ENCODE measurements at regions not wholly inside any gene's neighbourhood (a gene's known extent, or its start where the extent isn't known, plus 50 kb on each side); places are given as distances from the start of the nearest gene placed in this dataset.

- TF ChIP-seq POLR2AphosphoS5 (IDR thresholded peaks at IDR 0.05; ENCODE audit: low read depth, low read length) (no peak), REST (IDR thresholded peaks at IDR 0.05; ENCODE audit: insufficient read depth in 1 of 2, low read depth in 2 of 2, low read length in 1 of 2) (no peak), TCF7L2 (IDR thresholded peaks at IDR 0.05; ENCODE audit: low read depth, low read length) (no peak), CTCF (IDR thresholded peaks at IDR 0.05) (no peak), SIN3A (IDR thresholded peaks at IDR 0.05; ENCODE audit: borderline replicate concordance, insufficient read depth, low read depth, low read length) (no peak)
- Histone ChIP-seq H3K36me3 (ENCODE audit: control insufficient read depth, insufficient read depth, low read length) (no peaks in the 10 kb centered on the region), H3K4me1 (ENCODE audit: control insufficient read depth, insufficient read depth, low read length) (no peaks in the 10 kb centered on the region; the same call in 1 of the 2 replicates), H3K9me3 (ENCODE audit: control insufficient read depth, insufficient read depth, low read depth, low read length) (peaks cover 8% of the 10 kb centered on the region; the same call in 1 of the 2 replicates), H3K27me3 (ENCODE audit: control insufficient read depth, insufficient read depth, low read length) (no peaks in the 10 kb centered on the region), H3K27ac (ENCODE audit: low read length) (no peak overlapping the region), H3K4me3 (ENCODE audit: low read depth in 2 of 2, low read length in 2 of 2) (no peak overlapping the region)
- BruUV-seq (replicated peaks): no TSS peak
- POLR2A ChIA-PET: no interaction called here
- in situ Hi-C loops (cut with HindIII; ENCODE audit: low pct_unique_long_range_greater_than_20kb, low sequenced_read_pairs) (no loop called here), intact Hi-C loops (cut with micrococcal nuclease; ENCODE audit: unreplicated experiment) (no loop called here)
- CTCF ChIA-PET: no interaction called here
- ATAC-seq: no peak
- DNase-seq (ENCODE audit: low read depth, low spot score): no peak
Observed at GRCh38 chr2:174669336-174669735, 71.7 kb upstream of the WIPF1 start.

GRCh38 chr2:174668075-174668474, 70.5 kb upstream of the WIPF1 start:
- intact Hi-C loops (cut with micrococcal nuclease; ENCODE audit: unreplicated experiment): no loop called here
- ATAC-seq (no peak), DNase-seq (ENCODE audit: low read depth, low spot score) (no peak)
- Histone ChIP-seq H3K4me3 (ENCODE audit: low read depth in 2 of 2, low read length in 2 of 2) (no peak overlapping the region), H3K36me3 (ENCODE audit: control insufficient read depth, insufficient read depth, low read length) (no peaks in the 10 kb centered on the region), H3K4me1 (ENCODE audit: control insufficient read depth, insufficient read depth, low read length) (no peaks in the 10 kb centered on the region; the same call in 1 of the 2 replicates), H3K27ac (ENCODE audit: low read length) (no peak overlapping the region), H3K27me3 (ENCODE audit: control insufficient read depth, insufficient read depth, low read length) (no peaks in the 10 kb centered on the region), H3K9me3 (ENCODE audit: control insufficient read depth, insufficient read depth, low read depth, low read length) (peaks cover 8% of the 10 kb centered on the region; the same call in 1 of the 2 replicates)
- CTCF ChIA-PET: no interaction called here
- in situ Hi-C loops (cut with HindIII; ENCODE audit: low pct_unique_long_range_greater_than_20kb, low sequenced_read_pairs): no loop called here
- POLR2A ChIA-PET: no interaction called here
- TF ChIP-seq REST (IDR thresholded peaks at IDR 0.05; ENCODE audit: insufficient read depth in 1 of 2, low read depth in 2 of 2, low read length in 1 of 2): no peak
- no peak for TF ChIP-seq SIN3A (IDR thresholded peaks at IDR 0.05; ENCODE audit: borderline replicate concordance, insufficient read depth, low read depth, low read length)
- no TSS peak for BruUV-seq (replicated peaks)
